ELF-1 (cell line): ENCODE measurements at regions not wholly inside any gene's neighbourhood (a gene's known extent, or its start where the extent isn't known, plus 50 kb on each side); places are given as distances from the start of the nearest gene placed in this dataset.
A peak's percentile ranks its signal among the peaks of the same experiment; 100 is the strongest.

Experiments used
- DNase-seq: peaks from one replicate; pipeline ENCODE4 v3.0.0-alpha.2; 2016; ENCODE audit warnings: low read depth, low spot score

GRCh38 chr6:21953831-21954801, 342.7 kb downstream of the PRL start:
- peak; percentile 29 for DNase-seq

GRCh38 chr6:21955053-21955595, 341.7 kb downstream of the PRL start:
- no peak for DNase-seq

GRCh38 chr6:21955951-21956350, 340.9 kb downstream of the PRL start:
- DNase-seq, result no peak

- no peak for DNase-seq
Observed at GRCh38 chr6:21958428-21958827, 338.4 kb downstream of the PRL start.

- DNase-seq, result no peak
Observed at GRCh38 chr6:21961226-21961625, 335.6 kb downstream of the PRL start.

GRCh38 chr6:21965016-21965415, 331.8 kb downstream of the PRL start:
- no peak for DNase-seq

GRCh38 chr6:21965953-21966539, 330.8 kb downstream of the PRL start:
- DNase-seq, result no peak

GRCh38 chr6:21967056-21967974, 329.5 kb downstream of the PRL start:
- DNase-seq, result no peak

GRCh38 chr6:21968411-21968810, 328.4 kb downstream of the PRL start:
- DNase-seq, result no peak

GRCh38 chr6:21969192-21969591, 327.6 kb downstream of the PRL start:
- DNase-seq, result no peak

- DNase-seq, result no peak
Observed at GRCh38 chr6:21970569-21971300, 326.1 kb downstream of the PRL start.

GRCh38 chr6:21971541-21971940, 325.3 kb downstream of the PRL start:
- no peak for DNase-seq

- no peak for DNase-seq
Observed at GRCh38 chr6:21972516-21972915, 324.3 kb downstream of the PRL start.

- DNase-seq, result no peak
Observed at GRCh38 chr6:21977346-21977745, 319.5 kb downstream of the PRL start.

- DNase-seq, result no peak
Observed at GRCh38 chr6:21981235-21981833, 315.5 kb downstream of the PRL start.

GRCh38 chr6:21984135-21984534, 312.7 kb downstream of the PRL start:
- no peak for DNase-seq

GRCh38 chr6:21984561-21984960, 312.3 kb downstream of the PRL start:
- no peak for DNase-seq

GRCh38 chr6:21985904-21986303, 310.9 kb downstream of the PRL start:
- no peak for DNase-seq

GRCh38 chr6:21986703-21987102, 310.1 kb downstream of the PRL start:
- no peak for DNase-seq

- DNase-seq, result peak; percentile 75
Observed at GRCh38 chr6:21987501-21987957, 309.3 kb downstream of the PRL start.
